Stomach (tissue), 4 donors: ENCODE measurements at regions not wholly inside any gene's neighbourhood (a gene's known extent, or its start where the extent isn't known, plus 50 kb on each side); places are given as distances from the start of the nearest gene placed in this dataset.

Experiments
- EP300 ChIP-seq: sonication (generic); formaldehyde crosslinking; IDR thresholded peaks from one replicate; pipeline ENCODE4 v1.6.1; 2017; ENCODE audit warnings: antibody characterized with exemption
- POLR2A ChIP-seq, 4 donors: fragments of 450-650 bp; IDR thresholded peaks; one replicate each; pipeline ENCODE4 v1.6.1; 2016; ENCODE audit warnings: antibody characterized with exemption in 4 of 4, control low read depth in 2 of 4, mild to moderate bottlenecking in 1 of 4, moderate library complexity in 1 of 4
- POLR2AphosphoS5 ChIP-seq, 3 donors: sonication (generic); formaldehyde crosslinking; IDR thresholded peaks; one replicate each; pipeline ENCODE4 v1.6.1; 2016; ENCODE audit warnings: antibody characterized with exemption in 3 of 3
- TF ChIP-seq, protein P1 (sequence below), 7 experiments: fragments of 450-650 bp in 4 of 7; fragments of 200-600 bp in 3 of 7; sonication (generic) in 3 of 7; IDR thresholded peaks; one replicate each; pipeline ENCODE4 v1.5.1; 2016 to 2019; ENCODE audit warnings: antibody characterized with exemption in 7 of 7, control low read depth in 2 of 7, mild to moderate bottlenecking in 1 of 7

DNA sequence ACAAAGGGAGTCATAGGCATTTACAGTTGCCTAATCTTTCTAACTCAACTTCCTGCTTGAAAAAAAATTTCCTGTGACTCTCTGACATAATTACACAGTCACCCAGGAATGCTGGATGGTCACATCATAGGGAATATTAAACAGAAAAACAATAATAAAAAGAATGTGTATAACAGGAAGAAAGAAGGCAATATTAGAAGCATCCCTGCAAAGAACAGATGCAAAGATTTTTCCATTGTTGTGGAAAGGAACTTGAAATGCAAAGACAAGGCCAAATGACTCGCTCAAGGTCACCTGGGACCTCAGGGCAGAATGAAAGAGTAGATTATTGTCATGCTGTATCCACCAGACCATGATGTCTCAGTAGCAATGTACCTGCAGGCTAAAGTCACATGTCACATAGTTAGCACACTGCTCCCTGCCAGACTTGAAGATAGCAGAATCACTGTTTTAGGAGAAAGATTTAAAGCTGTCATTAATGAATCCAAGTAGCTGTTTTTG lies 184.3 kb downstream of the CYYR1 start:
- TF ChIP-seq POLR2A (IDR thresholded peaks at IDR 0.05) (no peak), POLR2AphosphoS5 (IDR thresholded peaks at IDR 0.05) (no peak), EP300 (no peak)
- TF ChIP-seq, protein P1, sequence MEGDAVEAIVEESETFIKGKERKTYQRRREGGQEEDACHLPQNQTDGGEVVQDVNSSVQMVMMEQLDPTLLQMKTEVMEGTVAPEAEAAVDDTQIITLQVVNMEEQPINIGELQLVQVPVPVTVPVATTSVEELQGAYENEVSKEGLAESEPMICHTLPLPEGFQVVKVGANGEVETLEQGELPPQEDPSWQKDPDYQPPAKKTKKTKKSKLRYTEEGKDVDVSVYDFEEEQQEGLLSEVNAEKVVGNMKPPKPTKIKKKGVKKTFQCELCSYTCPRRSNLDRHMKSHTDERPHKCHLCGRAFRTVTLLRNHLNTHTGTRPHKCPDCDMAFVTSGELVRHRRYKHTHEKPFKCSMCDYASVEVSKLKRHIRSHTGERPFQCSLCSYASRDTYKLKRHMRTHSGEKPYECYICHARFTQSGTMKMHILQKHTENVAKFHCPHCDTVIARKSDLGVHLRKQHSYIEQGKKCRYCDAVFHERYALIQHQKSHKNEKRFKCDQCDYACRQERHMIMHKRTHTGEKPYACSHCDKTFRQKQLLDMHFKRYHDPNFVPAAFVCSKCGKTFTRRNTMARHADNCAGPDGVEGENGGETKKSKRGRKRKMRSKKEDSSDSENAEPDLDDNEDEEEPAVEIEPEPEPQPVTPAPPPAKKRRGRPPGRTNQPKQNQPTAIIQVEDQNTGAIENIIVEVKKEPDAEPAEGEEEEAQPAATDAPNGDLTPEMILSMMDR (IDR thresholded peaks at IDR 0.05) = no peak
